DMS53 treated with DMSO at 0.1 percent for 48 hours (cell line): ENCODE measurements at regions not wholly inside any gene's neighbourhood (a gene's known extent, or its start where the extent isn't known, plus 50 kb on each side); places are given as distances from the start of the nearest gene placed in this dataset.
"Not testable (repeated sequence)": the region's sequence is repeated elsewhere in the genome, so short reads cannot be mapped to it uniquely, and the experiment has no call there.

ENCODE experiments used
- DNase-seq: peaks from one replicate; lab custom pipeline; 2025; ENCODE audit not compliant: unreplicated experiment; lab: John Stamatoyannopoulos, UW

GRCh38 chr5:42868417-42868816 is 56.7 kb upstream of the SELENOP start:
- DNase-seq = not testable (repeated sequence)

- DNase-seq = not testable (repeated sequence)
Observed at GRCh38 chr5:42864749-42865148, 53.1 kb upstream of the SELENOP start.
